Fibroblast of pulmonary artery (primary cell): ENCODE measurements at regions not wholly inside any gene's neighbourhood (a gene's known extent, or its start where the extent isn't known, plus 50 kb on each side); places are given as distances from the start of the nearest gene placed in this dataset.

ENCODE experiments used
- DNase-seq: peaks from one replicate; pipeline ENCODE4 v3.0.0-alpha.2; 2010; ENCODE audit warnings: low read depth
- H3K4me3 ChIP-seq: replicated peaks from 2 replicates; pipeline ENCODE4 v1.5.1; 2011; ENCODE audit warnings: low read depth, mild to moderate bottlenecking, control low read depth, low read length, moderate library complexity
- TF ChIP-seq, protein P1 (sequence below): IDR thresholded peaks from 2 replicates; pipeline ENCODE4 v1.5.1; 2011; ENCODE audit warnings: mild to moderate bottlenecking, control low read depth, low read length, inconsistent platforms; ENCODE audit errors: missing control alignments

DNA sequence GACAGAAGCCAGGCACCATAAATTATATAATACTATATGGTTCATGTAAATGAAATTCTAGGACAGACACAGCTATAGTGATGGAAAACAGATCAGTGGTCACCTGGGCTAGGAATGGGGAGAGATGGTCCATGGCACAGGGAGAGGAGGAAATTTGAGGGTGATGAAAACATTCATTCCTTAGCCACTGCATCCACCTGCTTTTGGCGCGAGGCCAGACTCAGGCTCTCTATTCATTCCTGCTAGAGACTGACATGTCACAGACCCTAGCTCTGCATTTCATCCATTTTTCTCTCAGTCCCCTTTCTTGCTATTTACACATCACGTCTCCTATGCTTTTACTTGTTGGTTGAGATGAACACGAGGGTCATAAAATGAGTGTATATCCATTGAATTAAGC is 628.3 kb upstream of the SLC10A2 start:
- no peak for DNase-seq
- H3K4me3 ChIP-seq, result no peak overlapping the region
- TF ChIP-seq, protein P1, sequence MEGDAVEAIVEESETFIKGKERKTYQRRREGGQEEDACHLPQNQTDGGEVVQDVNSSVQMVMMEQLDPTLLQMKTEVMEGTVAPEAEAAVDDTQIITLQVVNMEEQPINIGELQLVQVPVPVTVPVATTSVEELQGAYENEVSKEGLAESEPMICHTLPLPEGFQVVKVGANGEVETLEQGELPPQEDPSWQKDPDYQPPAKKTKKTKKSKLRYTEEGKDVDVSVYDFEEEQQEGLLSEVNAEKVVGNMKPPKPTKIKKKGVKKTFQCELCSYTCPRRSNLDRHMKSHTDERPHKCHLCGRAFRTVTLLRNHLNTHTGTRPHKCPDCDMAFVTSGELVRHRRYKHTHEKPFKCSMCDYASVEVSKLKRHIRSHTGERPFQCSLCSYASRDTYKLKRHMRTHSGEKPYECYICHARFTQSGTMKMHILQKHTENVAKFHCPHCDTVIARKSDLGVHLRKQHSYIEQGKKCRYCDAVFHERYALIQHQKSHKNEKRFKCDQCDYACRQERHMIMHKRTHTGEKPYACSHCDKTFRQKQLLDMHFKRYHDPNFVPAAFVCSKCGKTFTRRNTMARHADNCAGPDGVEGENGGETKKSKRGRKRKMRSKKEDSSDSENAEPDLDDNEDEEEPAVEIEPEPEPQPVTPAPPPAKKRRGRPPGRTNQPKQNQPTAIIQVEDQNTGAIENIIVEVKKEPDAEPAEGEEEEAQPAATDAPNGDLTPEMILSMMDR, result no peak

DNA sequence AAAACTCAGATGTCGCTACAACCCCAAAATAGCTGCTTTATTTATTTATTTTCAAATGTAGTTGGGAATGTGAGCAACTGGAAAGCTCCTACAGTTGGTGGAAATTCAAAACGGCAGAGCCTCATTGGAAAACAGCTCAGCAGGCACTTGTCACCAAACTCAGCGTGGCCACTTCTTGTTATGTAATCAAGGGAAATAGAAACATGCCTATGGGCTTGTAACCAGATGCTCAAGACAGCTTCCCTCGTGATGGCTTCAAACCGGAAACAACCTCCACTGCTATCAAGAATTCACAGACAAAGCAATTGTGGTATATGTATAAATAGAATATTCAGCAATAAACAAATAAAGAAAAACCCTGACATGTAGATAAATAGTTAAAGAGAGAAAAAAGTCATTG is 627.8 kb upstream of the SLC10A2 start:
- no peak overlapping the region for H3K4me3 ChIP-seq
- no peak for DNase-seq
- TF ChIP-seq, protein P1, result no peak

DNA sequence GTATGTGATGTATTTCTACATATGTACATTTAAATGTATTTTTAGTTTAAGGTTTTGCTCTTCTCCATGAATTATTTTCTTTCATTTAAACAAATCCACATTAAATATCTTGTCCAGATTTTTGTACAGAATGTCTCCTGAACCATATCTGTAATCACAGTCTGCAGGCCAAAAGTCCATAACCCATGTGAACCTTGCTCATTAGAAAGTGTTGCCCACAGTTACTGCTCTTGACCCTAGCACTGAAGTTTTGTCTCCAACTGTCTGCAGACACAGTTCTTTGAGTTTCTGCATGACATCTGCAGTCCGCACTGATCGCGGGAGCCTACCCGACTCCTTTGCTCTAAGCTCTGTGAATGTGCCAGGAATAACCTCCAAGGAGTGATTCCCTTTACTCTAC is 626.2 kb upstream of the SLC10A2 start:
- TF ChIP-seq, protein P1, result no peak
- DNase-seq, result no peak
- H3K4me3 ChIP-seq, result no peak overlapping the region

DNA sequence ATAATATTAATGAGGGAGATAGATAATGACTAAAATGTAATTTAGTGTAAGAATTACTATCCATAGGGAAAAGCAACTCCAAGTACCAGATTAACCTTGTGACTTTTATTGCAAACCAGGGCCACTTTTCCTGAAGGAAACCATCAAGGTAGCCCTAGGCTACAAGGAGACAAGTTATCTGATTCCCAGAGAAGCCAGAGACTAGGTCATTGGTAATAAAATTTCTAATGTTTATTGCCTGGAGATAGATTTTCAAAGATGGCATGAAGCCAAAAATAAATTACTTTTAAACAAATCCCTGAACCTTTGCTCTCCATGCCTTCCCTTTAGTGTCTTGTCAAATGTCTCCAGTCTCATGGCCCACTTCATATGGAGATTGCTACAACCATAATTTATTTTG is 610.1 kb upstream of the SLC10A2 start:
- no peak overlapping the region for H3K4me3 ChIP-seq
- TF ChIP-seq, protein P1, result no peak

DNA sequence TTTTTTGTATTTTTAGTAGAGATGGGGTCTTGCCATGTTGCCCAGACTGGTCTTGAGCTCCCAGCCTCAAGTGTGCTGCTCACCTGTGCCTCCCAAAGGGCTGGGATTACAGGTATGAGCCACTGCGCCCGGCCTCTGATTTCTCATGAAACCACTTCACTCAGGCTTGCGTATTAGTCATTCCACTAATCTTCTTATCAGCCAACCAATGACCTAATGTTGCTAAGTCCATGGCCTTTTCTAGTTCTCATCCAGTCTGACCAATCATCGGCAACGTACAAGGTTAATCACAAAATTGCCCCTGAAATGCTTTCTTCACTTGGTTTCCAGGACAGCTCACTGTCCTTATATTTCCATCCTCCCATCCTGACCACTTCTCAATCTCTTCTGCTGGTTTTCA is 605.3 kb upstream of the SLC10A2 start:
- no peak for DNase-seq
- no peak overlapping the region for H3K4me3 ChIP-seq
- TF ChIP-seq, protein P1, result no peak

More for the DNA sequence above, 610.1 kb upstream of the SLC10A2 start:
- DNase-seq, result no peak

DNA sequence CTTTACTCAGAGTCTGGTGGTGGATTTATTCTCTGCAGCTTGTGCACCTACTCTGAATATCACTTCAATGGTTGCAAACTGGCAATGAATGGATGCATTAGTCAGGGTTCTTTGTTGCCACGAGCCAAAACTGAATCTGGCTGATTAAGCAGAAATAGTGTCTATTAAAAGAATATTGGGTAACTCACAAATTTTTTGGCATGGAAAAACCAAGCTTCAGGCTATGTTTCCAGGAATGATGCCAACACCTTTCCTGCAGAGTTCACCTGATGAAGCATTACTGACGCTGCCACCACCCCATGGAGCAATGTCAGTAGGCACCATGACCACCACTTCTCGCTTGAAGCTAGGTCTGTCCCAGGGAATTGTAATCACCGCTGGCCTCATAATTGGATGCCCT is 597.8 kb upstream of the SLC10A2 start:
- TF ChIP-seq, protein P1, result no peak
- DNase-seq, result no peak
- no peak overlapping the region for H3K4me3 ChIP-seq

DNA sequence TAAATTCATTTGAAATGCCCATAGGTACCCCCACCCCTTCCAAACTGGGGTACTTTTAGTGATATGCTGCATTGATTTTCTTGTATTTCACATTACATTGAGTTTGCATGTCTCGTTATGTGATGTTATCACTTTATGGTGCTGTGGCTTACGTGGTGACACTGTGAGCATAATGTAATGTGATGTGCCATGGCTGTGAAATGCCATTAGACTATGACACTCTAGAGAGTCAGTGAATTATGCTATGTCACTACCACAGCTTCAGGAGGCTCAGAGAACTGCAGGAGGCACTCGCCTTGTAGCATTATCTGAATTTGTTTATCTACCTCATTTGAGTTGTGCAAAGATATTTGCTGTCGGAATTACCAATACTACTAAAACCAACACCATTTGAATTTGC is 590.1 kb upstream of the SLC10A2 start:
- no peak for DNase-seq
- TF ChIP-seq, protein P1, result no peak
- H3K4me3 ChIP-seq, result no peak overlapping the region
